NCI-H1092 (cell line): ENCODE measurements at regions not wholly inside any gene's neighbourhood (a gene's known extent, or its start where the extent isn't known, plus 50 kb on each side); places are given as distances from the start of the nearest gene placed in this dataset.
"Not testable (repeated sequence)": the region's sequence is repeated elsewhere in the genome, so short reads cannot be mapped to it uniquely, and the experiment has no call there.

Experiments used
- DNase-seq: peaks from one replicate; lab custom pipeline; 2025; lab: John Stamatoyannopoulos, UW

DNA sequence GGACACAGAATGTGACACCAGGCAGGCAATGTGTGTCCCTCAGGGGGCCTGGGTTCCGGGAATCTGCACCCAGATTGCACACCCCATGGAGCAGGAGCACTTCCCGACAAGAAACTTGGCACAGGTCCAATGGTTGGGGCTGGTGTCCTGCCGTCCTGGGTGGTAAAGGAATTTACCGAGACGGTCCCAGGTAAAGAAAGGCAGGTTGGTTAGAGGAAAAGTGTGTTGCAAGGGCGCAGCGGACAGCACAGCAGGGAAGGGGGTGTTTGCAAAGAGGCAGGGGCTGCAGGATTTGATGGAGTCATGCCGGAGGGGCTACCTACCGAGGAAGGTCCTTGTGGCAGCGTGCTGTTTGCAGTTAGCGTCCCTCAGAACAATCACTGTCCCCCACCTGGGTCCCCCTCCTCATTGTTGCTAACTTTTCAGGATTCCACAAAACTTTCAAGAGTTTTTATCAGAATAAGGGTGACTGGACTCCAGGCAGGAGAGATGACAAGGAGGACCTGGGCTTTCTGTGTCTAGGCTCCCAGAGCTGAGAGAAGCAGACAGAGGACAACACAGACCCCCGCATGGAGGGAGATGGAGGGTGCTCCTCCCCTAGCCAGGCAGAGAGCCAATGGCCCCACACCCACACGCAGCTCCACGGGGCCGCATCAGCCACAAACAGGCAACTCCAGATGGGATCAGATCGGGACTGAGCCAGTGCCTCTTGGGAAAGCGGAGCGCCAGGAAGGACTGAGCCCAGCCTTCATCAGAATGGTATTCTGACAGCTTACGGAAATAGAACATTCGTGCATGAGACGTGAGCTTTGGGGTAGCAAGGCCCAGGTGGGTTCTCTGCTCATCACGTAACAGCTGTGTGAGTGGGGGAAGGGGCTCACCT, 1423.9 kb downstream of the BRD1 start:
- DNase-seq: no peak

DNA sequence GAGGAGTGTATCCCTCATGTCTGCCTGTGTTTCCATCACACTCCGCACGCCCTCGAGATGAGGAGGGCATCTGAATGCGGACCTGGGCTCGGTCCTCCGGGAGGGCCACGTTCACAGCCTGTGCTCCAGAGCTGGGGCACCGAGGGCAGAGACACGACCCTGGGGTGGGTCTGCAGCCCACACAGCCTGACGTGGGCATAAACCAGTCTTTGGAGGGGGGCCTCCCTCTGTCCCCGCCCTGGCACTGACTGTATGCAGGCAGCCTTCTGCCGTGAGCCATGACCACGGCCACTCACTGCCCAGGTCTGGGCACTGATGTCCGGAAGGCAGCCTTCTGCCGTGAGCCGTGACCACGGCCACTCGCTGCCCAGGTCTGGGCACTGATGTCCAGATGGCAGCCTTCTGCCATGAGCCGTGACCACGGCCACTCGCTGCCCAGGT, 1425.1 kb downstream of the BRD1 start:
- DNase-seq: no peak

DNA sequence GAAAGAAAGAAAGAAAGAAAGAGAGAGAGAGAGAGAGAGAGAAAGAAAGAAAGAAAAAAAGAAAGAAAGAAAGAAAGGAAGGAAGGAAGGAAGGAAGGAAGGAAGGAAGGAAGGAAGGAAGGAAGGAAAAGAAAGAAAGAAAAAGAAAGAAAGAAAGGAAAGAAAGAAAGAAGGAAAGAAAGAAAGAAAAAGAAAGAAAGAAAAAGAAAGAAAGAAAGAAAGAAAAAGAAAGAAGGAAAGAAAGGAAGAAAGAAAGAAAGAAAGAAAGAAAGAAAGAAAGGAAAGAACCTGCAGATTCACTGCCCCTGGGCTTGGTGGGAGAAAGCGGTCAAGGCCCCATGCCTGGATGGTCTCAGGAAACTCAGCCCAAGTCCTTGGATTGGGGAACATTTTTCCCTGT, 1426.2 kb downstream of the BRD1 start:
- not testable (repeated sequence) for DNase-seq

DNA sequence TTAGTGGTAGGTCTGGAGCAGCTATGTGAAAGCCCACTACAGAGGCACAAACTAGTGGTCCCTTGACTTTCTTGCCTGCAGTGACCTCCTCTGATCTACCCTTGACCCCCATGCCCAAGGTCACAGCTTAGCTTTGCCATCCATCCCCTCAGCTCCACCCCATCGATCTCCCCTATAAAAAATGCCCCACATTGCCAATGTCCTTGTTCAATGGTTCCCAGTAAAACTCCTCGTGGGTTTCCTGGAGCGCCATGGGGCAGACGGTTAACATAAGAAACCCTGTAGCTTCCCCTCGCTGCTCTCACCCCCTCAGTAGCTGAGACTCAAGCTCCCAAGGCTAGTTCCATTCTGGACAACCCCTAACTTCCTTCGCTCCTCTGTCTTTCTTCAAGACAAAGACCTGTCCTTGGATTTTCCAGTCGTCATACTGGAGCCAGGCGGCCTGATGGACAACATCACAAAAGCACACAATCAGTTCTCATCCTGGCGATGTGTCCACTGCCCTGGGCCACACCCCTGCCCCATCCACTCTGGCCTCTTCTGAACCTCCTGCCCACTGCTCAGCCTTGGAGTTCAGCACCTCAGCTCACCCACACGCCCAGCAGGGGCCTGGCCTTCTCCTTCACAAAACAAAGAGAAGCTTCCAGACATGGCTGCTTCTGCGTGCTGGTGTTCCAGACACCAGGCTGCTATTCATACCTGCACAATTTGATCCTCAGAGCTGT, 1429.3 kb downstream of the BRD1 start:
- DNase-seq: no peak

DNA sequence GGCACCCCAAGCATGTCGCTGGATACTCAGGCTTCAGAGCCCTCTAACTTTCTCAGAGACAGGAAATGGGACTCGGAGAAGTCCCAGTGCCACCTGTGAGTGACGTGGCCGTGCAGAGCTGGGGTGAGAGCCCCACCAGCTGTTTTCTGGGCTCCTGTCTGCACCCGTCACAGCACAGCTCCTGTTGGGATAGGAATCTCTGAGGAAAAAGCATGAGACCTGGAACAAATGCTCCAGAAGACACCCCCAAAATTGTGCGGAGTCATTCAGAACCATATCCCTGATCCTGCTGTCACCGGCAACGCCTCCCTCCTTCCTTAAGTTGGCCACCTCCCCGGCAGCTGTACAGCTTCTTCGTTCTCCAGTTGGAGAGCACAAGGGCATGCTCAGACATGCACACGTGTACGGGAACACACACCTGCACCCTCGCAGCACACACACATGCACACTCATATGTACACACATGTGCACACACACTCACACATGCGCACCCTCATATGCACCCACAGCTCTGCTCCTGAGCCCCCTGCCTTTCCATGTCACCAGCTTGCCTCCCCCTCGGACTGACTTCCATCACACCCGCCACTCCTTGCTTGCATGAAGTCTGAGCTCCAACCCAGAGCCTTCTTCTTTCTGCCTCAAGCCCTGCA, 1430.0 kb downstream of the BRD1 start:
- DNase-seq: no peak

DNA sequence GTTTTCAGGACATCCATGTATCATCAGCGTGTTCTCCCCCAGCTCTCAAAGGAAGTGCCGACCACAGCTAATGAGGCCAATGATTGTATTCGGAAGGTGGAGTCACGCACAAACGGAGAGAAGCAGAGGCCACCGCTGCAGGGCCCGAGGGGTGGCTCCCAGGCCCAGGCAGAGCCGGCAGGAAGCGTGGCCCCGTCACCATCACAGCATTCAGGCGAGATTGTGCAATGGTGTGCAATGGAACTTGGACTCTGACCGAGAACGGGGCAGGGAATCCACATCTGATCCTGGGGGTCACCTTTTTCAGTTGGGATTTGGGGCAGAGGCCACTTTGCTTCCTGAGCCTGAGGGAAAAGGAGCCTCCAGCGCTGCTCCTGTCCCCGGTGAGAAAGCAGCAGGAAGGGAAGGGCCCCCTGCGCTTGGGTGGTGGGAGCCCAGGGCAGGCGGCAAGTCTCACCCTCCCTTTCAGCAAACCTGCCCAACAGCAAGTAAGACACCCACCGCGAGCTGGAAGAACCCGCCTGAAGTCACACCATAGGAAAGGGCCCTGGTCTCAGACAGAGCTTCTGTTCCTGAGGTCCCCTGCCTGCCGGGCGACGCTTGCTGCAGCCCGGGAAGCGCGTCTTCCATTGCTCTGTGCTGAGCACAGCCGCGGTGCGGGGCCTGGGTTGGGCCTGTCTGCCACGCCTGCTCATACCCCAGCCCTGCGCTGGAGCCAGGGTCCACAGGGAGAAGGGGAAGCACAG, 1430.7 kb downstream of the BRD1 start:
- no peak for DNase-seq

DNA sequence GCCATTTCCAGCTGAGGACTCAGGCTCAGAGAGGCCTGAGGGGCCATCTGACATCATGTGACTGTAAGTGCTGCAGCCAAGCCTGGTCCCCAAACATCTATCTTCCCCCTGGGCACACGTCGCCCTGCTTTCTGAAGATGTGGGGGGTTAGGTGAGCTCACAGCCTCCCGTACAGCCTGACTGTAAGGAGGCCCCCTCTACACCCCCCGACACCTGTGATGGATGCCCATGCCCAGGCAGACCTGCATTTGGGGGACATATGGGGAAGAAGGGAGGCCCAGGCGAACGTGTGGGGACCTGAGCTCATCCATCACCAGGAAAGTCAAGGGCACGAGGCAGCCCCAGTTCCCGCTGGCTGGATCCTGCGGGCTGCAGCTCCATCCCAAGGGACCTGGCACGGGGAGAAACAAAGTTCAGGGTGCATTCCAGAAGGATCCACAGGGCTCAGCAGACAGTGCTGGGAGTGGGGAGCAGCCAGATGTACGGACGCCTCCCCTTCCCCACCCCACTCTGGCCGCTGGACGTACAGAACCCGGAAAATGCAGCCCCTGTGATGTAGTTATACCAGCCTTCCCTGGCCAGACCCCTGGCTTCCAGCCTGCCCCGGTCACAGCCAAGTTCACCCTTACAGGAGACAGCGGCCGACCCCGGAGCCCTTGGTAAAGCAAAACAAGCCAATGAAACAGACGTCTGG, 1431.4 kb downstream of the BRD1 start:
- no peak for DNase-seq

DNA sequence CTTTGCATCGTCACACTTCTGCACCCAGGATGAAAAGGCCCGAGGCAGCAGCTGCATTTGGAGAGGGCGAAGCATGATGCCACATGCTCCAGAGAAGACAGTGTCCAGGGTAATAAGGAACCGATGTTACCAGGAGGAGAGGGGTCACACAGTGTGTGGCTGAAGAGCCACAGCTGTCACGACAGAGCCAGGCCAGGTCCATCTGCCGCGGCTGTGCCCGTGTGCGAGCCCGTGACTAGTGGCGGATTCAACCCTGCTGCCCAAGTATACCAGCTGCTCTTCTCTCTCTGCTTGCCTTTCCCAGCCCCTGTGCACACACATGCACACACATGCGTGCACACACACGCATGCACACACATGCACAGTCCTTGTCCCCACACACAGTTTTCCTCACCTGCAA, 1432.5 kb downstream of the BRD1 start:
- DNase-seq: no peak

DNA sequence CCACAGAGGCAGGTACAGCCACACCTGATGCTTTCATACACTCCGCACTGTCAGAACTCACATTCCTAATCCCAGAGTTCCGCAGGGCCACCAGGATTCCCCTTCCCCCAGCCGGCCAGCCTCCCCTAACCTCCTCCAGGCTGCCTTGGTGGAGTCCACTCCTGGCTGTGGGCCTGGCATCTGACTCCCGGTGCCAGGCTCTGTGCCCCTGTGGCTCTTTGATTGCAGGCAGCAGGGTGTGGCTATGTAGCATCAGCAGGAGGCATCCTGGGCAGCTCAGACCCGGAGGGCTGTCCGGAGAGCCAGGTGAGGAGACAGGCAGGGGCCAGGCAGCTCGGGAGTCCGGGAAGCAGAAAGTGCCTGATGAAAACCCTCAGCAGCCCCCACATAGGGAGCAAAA, 1432.9 kb downstream of the BRD1 start:
- no peak for DNase-seq

DNA sequence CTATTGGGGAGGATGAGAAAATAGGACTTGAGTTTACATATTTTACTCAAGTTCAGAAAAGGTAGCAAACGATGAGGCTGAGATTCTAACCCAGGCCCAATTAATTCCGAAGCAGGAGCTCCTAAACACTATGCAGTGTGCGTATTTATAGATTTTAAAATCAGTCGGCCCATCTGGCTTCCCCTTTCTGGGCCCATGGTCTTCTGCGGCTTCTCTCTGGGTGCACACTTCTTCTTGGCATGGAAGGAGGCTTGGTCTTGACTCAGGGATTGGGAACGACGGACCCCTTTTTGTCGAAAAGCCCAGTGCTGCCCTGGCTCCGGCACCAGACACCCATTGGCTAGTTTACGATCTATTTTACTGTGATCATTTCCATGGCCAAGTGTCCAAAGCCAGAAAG, 1433.8 kb downstream of the BRD1 start:
- no peak for DNase-seq

DNA sequence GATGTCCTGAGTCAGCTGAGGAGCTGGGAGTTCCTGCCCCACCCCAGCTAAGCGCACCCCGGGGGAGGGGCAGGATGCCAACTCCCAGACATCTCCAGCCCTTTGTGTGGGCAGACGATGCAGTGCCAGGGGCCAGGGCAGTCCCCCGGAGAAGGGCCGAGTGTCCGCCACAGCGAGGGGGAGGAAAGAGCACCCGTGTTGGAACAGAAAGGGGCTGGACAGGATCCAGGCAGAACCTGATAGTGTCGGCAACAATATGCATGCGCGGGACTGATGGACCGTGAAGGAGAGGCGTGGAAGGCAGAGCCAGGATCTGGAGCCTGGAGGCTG, 1434.7 kb downstream of the BRD1 start:
- DNase-seq: no peak

DNA sequence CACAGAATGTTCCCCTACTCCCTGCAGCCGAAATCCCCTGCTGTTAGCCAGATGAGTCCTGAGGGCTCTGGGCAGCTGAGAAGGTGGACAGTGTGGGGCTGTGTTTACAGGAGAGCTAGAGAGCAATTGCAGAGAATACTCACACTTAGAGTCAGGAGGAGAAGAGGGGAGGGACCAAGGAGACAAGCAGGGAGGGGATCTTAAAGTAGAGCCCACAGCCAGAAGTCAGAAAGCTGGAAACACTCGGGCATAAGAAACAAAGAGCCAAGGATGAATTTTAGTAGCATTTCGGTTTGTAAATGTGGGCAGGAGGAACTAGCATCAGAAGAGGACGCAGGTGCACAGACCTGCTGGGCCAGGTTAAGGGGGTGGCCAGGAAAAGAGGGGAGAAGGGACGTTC, 1435.9 kb downstream of the BRD1 start:
- no peak for DNase-seq

DNA sequence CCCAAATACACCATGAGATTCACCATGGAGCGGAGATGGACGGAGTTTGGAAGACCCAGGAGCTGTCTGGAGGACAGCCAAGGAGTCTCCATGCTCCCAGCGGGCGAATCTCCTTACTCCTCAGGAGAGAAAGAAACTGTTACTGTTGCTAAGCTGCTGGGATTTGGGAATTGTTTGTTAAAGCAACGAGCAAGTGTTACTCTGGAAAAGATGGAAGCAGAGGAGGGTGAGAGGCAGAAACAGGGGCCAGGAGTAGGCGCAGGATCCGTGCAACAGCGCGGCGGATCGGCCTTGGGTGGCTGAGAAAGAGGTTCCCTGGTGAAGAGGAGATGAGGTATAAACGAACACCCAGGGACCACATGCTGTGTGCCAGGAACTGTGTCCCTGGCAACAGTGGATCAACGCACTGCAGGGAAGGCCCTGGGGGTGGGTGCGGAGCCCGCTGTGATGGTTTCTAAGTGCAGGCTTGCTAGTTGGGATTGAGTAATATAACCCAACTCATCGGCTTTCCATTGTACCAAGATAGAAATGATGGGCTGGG, 1436.4 kb downstream of the BRD1 start:
- DNase-seq: no peak

DNA sequence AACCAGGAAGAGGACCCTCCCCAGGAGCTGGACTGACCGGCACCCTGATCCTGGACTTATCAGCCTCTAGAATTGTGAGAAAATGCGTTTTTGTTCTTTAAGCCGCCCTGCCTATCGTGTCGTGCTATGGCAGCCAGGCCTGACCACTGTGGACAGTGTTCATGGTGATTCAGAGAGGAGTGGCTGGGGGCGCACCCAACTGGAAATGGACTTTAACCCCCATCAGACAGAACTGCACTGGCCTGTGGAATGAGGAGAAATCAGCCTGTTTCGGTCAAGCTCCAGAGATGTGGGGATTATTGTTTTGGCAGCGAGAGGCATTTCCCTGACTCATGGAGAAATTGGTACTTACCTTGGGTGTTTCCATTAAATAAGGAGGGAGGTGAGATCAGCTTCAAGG, 1437.8 kb downstream of the BRD1 start:
- DNase-seq: no peak

DNA sequence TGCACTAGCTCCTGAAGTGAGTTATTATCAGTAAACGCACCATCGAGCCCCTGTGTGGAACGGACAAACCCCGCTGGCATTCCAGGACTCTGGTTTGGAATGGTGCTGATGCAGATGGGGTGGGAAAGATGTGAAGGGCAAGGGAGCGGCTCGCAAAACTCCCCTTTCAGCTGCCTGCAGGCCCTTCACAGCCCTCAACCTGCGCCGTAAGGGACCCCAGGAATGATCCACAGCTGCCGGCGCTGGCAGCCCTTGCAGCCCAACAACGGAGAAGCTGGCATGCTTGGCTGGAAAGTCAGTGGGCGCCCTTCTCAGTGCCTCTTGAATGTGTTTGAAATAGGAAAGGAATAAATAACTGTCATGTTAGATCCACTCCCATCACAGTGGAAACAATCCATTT, 1445.5 kb downstream of the BRD1 start:
- no peak for DNase-seq

DNA sequence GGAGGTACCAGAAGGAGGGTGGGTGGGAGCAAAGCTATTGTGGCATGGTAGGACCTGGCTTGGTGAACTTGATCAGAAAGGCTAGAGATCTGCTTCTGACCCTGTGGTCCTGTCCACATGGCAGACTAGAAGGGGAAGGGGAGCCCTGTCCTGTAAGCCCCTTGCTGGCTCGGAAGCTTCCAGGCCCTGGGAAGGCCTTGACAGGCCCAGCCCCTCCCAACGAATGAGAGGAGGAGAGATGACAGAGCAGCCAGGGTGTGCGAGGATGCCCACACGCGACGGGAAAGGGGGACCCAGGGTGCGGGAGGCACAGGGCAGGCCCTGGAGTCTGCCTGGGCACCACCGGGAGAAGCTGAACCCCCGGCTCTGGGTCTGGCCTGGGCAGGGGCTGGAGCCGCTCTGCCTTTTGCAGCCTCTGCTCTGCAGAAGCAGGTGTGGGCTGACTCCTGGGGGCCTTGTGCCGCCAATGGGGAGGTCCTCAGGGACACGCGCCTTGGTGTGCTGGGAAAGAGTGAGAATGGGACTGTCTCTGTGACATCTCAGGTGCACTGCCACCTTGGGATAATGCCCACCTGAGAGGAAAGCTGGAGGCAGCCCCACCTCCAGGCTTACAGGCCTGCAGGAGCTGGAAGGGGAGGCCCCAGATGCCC, 1447.5 kb downstream of the BRD1 start:
- no peak for DNase-seq

DNA sequence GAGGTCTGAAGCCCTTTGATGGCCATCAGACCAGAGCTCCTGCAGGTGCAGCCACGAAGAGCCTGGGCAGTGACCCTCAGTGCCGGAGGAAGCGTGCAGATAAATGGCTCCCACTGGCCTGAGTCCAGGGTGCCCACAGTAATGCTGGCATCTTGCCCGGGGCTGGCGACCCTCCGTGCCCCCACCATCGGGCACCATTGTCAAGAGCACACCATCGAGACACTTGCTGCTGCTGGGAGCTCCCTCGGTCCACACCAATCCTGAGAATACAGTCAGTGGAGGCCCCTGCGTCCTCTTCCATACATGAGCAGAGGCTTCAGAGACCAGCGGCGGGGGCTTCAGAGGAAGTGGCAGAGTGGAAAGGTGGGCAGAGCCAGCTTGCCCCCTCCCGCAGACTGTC, 1448.3 kb downstream of the BRD1 start:
- no peak for DNase-seq

DNA sequence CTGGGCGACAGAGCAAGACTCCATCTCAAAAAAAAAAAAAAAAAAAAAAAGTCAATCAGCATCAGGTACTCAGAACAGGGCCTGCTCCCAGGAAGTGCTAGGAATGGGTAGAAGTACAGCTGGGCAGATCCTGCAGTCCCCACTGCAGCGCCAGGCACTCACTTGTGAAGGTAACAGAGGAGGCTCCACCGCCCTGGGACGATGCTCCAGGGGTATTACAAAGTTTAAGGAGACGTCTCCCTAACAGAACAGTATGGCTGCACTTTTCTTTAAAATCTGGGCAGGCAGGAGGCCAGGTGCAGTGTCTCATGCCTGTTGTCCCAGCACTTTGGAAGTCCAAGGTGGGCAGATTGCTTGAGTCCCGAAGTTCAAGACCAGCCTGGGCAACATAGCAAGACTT, 1449.0 kb downstream of the BRD1 start:
- DNase-seq: no peak

DNA sequence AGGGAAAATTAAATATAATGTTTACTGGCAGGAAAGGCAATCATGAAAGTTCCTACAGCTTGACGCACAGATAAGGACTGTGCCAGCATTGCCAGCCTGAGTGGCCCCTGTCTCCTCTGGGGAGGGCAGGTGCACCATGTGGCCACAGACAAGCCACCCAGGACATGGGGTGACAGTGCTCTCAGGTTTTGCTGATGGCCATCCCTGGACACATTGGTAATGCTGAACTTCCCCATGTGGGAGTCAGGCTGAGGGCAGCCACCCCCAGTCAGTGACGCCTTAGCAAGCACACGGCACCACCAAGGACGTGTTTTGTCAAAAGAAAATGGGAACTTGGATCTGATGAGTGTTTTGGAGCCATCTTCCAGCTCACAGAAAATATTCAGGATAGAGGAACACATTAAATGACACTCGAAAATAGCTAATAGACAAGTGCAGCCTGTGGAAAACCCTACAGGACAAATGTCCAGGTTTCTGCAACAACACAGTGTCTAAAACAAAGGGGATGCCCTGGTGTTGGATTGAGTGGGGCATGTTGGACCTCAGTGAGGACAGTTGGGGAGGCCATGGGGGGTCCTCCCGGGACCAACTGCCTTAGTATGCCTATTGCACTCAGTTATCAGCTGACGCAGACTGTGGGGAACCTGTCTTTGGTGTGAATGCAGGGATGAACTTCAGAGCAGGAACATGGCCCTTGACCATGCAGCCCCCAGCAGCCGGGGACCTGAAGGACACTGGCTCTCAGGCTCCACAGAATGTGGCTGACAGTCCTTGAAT, 1450.5 kb downstream of the BRD1 start:
- no peak for DNase-seq

DNA sequence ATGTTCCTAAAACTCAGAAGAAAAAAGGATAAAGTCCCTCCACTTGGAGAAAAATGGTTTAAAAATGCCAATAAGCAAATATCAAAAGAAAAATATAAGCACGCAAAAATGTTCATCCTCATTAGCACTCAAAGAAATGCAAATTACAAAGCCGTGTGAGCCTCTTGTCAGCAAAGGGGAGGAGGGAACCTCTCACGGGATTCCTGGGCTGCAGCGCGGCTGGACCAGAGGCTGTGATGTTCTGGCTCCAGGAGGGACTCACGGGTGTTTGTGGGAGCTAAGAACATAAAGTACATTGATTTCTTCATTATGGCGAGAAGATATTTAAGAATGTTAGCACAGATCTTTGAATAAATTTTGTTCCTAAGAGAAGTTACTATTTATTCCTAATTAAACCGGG, 1451.2 kb downstream of the BRD1 start:
- no peak for DNase-seq
